ENCODE measurements at regions not wholly inside any gene's neighbourhood (a gene's known extent, or its start where the extent isn't known, plus 50 kb on each side); places are given as distances from the start of the nearest gene placed in this dataset.

GRCh38 chr10:29732918-29733317 is 98.1 kb upstream of the SVIL start:
- TF ChIP-seq, protein P1, sequence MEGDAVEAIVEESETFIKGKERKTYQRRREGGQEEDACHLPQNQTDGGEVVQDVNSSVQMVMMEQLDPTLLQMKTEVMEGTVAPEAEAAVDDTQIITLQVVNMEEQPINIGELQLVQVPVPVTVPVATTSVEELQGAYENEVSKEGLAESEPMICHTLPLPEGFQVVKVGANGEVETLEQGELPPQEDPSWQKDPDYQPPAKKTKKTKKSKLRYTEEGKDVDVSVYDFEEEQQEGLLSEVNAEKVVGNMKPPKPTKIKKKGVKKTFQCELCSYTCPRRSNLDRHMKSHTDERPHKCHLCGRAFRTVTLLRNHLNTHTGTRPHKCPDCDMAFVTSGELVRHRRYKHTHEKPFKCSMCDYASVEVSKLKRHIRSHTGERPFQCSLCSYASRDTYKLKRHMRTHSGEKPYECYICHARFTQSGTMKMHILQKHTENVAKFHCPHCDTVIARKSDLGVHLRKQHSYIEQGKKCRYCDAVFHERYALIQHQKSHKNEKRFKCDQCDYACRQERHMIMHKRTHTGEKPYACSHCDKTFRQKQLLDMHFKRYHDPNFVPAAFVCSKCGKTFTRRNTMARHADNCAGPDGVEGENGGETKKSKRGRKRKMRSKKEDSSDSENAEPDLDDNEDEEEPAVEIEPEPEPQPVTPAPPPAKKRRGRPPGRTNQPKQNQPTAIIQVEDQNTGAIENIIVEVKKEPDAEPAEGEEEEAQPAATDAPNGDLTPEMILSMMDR (IDR thresholded peaks at IDR 0.05) = no peak
- no peak for TF ChIP-seq POLR2A (IDR thresholded peaks at IDR 0.05)
